HG02571 (cell line): ENCODE measurements at regions not wholly inside any gene's neighbourhood (a gene's known extent, or its start where the extent isn't known, plus 50 kb on each side); places are given as distances from the start of the nearest gene placed in this dataset.
"Not testable (repeated sequence)": the region's sequence is repeated elsewhere in the genome, so short reads cannot be mapped to it uniquely, and the experiment has no call there.

Experiments used
- ATAC-seq: cut with Tn5 transposase; IDR thresholded peaks from one replicate; pipeline ENCODE4 v1.9.1; 2021; ENCODE audit warnings: mild to moderate bottlenecking, moderate library complexity; ENCODE audit not compliant: unreplicated experiment

- no peak for ATAC-seq
These were observed 202.6 kb upstream of the VCX start for GRCh38 chrX:7640392-7640791.

GRCh38 chrX:7638078-7638710, 204.8 kb upstream of the VCX start:
- ATAC-seq = no peak

GRCh38 chrX:7637066-7637465, 205.9 kb upstream of the VCX start:
- ATAC-seq = no peak

- ATAC-seq = no peak
These were observed 207.4 kb upstream of the VCX start for GRCh38 chrX:7635604-7636003.

GRCh38 chrX:7620560-7620959, 222.4 kb upstream of the VCX start:
- ATAC-seq = no peak

GRCh38 chrX:7617994-7618393, 225.0 kb upstream of the VCX start:
- no peak for ATAC-seq

- no peak for ATAC-seq
These were observed 228.4 kb upstream of the VCX start for GRCh38 chrX:7614616-7615015.

- ATAC-seq = not testable (repeated sequence)
These were observed 234.3 kb upstream of the VCX start for GRCh38 chrX:7608625-7609024.

- ATAC-seq = no peak
These were observed 236.8 kb upstream of the VCX start for GRCh38 chrX:7606039-7606652.

GRCh38 chrX:7603387-7603786, 239.6 kb upstream of the VCX start:
- no peak for ATAC-seq

- no peak for ATAC-seq
These were observed 246.1 kb upstream of the VCX start for GRCh38 chrX:7596822-7597221.

- not testable (repeated sequence) for ATAC-seq
These were observed 249.6 kb upstream of the VCX start for GRCh38 chrX:7593370-7593769.

- no peak for ATAC-seq
These were observed 256.8 kb upstream of the VCX start for GRCh38 chrX:7586126-7586525.

- no peak for ATAC-seq
These were observed 260.8 kb upstream of the VCX start for GRCh38 chrX:7582191-7582590.

GRCh38 chrX:7580127-7580526, 262.8 kb upstream of the VCX start:
- ATAC-seq = no peak

- ATAC-seq = no peak
These were observed 268.6 kb upstream of the VCX start for GRCh38 chrX:7574325-7574724.

- ATAC-seq = no peak
These were observed 272.4 kb upstream of the VCX start for GRCh38 chrX:7570432-7571029.

GRCh38 chrX:7568597-7568996, 274.4 kb upstream of the VCX start:
- no peak for ATAC-seq

- no peak for ATAC-seq
These were observed 274.8 kb upstream of the VCX start for GRCh38 chrX:7568130-7568529.

- ATAC-seq = no peak
These were observed 290.2 kb upstream of the VCX start for GRCh38 chrX:7552760-7553159.

- ATAC-seq = no peak
These were observed 296.4 kb upstream of the VCX start for GRCh38 chrX:7546551-7547080.

- ATAC-seq = no peak
These were observed 297.4 kb upstream of the VCX start for GRCh38 chrX:7545564-7545963.
